GOT3 (cell line): ENCODE measurements at regions not wholly inside any gene's neighbourhood (a gene's known extent, or its start where the extent isn't known, plus 50 kb on each side); places are given as distances from the start of the nearest gene placed in this dataset.

ENCODE experiments used
- DNase-seq: peaks from one replicate; lab custom pipeline; 2025; ENCODE audit warnings: mixed read lengths; lab: John Stamatoyannopoulos, UW

DNA sequence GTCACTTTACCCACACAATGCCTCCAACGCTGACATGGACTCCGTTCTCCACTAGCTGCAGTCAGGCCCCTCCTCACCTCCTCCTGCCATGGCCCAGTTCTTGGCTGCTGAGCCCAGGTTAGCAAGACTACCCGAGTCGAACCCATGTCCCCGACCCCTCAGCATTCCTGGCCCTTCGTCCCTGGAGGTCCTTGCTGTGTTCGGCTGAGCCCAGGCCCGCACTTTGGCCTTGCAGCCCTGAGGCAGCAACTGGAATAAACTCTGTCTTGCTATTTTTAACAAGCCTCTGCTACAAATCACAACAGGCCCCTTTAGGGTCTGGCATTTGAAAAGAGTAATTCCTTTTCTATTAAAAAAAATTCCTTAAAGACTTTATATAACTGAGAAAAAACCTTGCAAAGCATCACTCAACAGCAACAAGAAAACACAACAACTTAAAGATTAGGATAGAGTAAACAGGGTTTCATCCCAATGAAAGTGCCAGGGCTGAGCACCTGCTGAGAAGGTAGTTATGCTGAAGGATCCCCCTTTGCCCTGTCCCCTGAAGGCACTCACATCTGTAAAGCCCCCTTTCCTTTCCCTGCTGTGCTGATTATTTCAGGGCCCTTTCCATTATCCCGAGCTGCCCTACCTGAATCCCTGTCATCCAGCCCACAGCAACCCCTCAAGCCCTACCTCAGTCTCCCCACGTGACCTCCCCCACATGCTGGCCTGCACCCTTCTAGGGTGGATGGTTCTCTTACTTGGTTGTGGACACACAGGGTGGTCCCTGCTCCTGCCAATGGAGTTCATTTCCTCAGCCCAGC lies 120.0 kb upstream of the SNTG2 start:
- no peak for DNase-seq

DNA sequence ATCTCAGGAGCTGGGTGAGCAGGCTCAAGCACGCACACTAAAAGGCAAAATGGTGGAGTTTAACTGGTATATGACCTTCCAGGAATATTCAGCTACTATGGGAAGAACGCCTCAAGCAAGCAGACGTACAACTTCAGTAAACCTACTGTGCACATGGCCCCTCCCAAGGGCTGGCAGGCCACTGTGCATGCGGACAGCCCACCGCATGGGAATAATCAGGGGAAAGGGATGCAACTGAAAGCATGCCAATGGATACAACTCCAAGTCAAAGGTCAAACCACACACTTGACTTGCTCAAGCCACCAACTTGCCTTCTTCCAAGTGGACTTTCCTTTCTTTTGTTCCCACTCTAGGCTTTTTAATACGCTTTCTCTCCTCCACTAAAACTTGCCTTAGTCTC lies 121.6 kb upstream of the SNTG2 start:
- no peak for DNase-seq

GRCh38 chr2:824954-825353 lies 125.7 kb upstream of the SNTG2 start:
- no peak for DNase-seq

- DNase-seq: no peak
Measured at GRCh38 chr2:824524-824923, 126.1 kb upstream of the SNTG2 start.

DNA sequence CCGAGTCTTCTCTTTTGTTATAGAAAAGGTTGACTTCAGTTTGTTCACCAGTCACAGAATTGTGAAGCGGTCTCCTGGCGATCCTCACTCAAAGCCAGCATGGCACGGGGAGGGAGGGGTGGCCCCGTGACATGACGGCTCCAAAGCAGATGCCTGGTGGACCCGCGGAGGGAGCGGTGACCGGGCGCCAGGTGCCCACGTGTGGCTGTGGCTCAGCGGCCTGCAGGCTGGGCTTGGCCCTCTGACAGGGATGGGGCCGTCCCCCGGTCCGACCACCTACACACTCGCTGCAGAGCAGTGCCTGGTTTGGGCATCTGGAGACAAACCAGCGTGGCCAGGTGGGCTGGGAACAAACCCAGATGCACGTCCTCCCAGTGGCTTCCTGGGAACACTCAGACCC lies 129.1 kb upstream of the SNTG2 start:
- DNase-seq: no peak

- DNase-seq: no peak
Measured at GRCh38 chr2:819601-820000, 131.0 kb upstream of the SNTG2 start.

DNA sequence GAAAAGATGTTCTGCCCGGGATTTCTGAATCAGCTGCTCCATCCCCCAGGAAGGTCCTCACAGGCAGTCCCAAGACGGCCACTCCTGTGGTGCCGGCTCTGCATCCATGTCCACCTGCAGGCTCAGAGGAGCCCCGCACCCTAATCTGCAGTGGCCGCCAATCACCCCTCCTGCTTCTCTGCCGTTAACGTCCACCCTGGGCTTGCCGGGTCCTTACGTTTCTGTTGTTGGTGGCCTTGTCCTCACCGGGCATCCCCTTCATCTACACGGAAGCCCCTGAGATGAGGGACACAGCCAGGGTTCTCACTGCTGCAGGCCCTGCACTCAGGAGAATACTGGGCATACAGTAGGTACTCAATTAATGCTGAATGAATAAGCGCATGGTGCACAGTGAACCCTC lies 131.5 kb upstream of the SNTG2 start:
- no peak for DNase-seq

DNA sequence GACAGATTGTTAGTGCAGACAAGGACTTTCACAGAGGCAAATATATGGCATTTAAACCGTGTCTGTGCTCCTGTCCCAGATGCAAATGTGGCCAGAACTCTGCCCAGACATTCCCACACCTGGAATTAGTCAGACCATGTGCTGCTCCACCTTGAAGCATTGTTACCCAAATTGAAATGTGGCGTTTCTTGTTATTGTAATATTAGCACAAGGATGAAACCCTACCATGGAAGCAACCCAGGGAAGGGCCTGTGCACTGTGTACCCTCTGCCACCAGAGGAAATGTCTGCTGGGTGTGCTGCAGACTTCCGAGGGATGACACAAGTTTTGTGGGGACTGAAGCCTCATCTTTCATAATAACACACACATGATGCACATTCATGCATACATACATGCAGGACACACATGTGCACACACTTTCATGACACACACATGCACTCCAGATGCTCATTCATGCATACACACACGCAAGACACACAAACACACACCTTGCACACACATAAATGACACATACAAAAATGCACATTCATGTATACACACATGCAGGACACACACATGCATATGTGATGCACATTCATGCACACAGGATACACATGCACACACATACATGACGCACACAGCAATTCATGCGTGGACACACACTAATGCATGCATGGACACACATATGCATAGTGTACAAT lies 133.2 kb upstream of the SNTG2 start:
- no peak for DNase-seq

DNA sequence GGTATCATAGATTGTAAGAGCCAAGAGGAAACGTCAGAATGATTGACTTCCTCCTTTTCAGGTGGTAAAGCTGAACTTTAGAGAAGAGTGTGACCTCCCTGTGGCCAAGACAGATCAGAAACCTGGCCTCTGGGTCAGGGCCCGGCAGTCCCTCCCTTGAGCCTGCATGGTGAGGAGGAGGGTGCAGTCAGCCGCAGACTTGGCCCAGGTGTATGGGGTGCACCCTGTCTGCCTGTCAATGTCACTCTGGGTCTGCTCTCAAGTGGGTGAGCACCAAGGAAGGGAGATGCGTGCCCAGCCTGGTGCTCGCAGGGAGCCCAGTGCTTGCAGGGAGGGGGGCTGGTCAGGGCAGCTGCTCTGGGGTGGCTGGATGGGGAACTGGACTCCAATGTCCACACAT lies 134.4 kb upstream of the SNTG2 start:
- DNase-seq: no peak

DNA sequence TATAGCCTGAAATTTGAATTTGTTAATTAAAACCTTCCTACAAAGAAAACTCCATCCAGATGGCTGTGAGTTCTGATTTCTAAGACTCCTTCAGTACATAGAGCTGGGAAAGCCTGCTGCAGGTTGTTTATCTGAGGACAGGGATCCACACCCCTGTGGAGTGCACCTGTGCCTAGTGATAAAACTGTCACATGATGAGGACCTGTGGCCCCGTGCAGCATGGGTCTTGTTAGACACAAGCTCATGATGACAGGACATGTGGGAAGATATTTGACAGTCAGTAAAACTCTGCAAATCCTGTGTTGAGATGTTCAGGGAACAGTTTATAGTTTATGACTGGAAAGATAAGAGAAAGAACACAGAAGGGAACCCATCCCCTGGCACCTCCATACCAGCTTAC lies 133.2 kb upstream of the TMEM18 start:
- no peak for DNase-seq

- DNase-seq: no peak
Measured at GRCh38 chr2:807300-807699, 130.1 kb upstream of the TMEM18 start.

- no peak for DNase-seq
Measured at GRCh38 chr2:805664-806063, 128.5 kb upstream of the TMEM18 start.

DNA sequence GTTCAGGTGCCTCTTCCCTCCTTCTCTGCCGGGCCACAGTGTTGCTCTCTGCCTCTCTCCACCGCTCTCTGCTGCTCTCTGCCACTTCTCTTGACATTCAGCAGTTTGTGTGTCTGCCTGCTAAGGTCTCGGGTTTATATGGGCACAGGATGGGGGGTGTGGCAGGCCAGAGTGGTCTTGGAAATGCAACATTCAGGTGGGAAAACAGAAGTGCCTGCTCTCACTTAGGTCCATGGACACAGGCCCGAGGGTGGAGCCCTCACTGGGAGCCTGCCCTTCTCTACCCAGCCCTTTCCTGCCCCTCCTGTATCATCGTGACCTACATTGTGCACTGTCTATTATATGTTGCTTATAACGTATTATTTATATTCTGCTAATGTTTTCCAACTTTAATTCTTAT lies 120.8 kb upstream of the TMEM18 start:
- no peak for DNase-seq

GRCh38 chr2:797556-797955 lies 120.3 kb upstream of the TMEM18 start:
- DNase-seq: no peak

- no peak for DNase-seq
Measured at GRCh38 chr2:796141-796985, 119.2 kb upstream of the TMEM18 start.

DNA sequence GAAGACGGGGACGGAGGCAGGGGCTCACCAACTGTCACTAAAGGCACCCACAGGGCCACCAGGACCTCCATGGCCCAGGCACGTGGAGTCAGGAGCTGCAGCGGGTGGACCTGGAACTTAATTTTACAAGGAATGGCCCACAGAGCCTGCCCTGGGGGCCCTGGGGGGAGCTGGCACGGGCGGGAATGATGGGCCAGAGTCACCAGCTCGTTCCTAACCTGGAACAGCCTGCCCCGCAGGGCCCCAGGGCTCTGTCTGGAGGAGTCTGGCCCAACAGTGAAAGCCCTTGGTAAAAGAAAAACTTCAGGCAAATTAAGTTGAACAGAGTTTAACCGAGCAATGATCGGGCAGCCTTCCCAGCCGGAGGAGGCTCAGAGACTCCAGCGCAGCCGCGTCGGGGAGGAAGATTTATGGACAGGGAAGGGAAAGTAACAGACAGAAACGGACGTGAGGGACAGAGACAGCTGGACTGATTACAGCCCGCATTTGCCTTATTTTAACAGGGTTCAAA lies 118.4 kb upstream of the TMEM18 start:
- DNase-seq: no peak

GRCh38 chr2:794554-795241 lies 117.5 kb upstream of the TMEM18 start:
- no peak for DNase-seq

DNA sequence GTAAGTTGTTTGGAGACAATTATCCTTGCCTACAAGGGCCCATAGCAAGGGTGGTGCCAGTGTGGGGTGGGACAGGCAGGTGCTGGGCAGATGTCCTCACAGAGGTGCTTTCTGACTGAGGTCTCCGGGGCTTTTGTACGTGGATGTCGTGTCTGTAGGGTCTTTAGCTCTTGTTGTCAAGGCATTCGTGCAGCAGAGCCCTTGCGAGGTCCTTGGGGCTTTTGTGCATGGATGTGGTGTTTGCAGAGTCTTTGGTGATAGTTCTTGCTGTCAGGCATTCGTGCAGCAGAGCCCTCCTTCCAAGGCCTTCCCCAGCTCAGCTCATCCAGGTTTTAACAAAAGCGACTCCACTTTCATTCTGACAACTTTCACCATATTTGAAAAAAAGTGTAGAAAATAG lies 116.0 kb upstream of the TMEM18 start:
- no peak for DNase-seq

DNA sequence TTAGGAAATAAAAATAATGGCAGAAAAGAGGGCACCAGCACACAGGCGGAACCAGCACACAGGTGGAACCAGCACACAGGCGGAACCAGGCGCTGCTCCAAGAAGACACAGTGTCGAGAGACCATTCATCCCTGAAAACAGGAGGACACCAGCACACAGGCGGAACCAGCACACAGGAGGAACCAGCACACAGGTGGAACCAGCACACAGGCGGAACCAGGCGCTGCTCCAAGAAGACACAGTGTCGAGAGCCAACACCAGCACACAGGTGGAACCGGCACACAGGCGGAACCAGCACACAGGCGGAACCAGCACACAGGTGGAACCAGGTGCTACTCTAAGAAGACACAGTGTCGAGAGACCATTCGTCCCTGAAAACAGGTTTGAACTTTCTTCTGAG lies 115.5 kb upstream of the TMEM18 start:
- DNase-seq: no peak

GRCh38 chr2:790634-791245 lies 113.5 kb upstream of the TMEM18 start:
- DNase-seq: no peak

GRCh38 chr2:790081-790480 lies 112.9 kb upstream of the TMEM18 start:
- no peak for DNase-seq

- DNase-seq: no peak
Measured at GRCh38 chr2:789529-789928, 112.3 kb upstream of the TMEM18 start.
